Left renal cortex interstitium (tissue), 4 donors: ENCODE measurements at regions not wholly inside any gene's neighbourhood (a gene's known extent, or its start where the extent isn't known, plus 50 kb on each side); places are given as distances from the start of the nearest gene placed in this dataset.
"Not testable (repeated sequence)": the region's sequence is repeated elsewhere in the genome, so short reads cannot be mapped to it uniquely, and the experiment has no call there.

Experiments used
- DNase-seq, 4 donors: peaks; one replicate each; pipeline ENCODE4 v3.0.0-alpha.2; 2013; ENCODE audit warnings: low read depth in 4 of 4, low spot score in 2 of 4, missing footprints in 1 of 4

GRCh38 chr12:68422956-68423574 is 90.9 kb upstream of the MDM1 start:
- DNase-seq = no peak

- no peak for DNase-seq
These were observed 93.8 kb upstream of the MDM1 start for GRCh38 chr12:68425998-68426397.

DNA sequence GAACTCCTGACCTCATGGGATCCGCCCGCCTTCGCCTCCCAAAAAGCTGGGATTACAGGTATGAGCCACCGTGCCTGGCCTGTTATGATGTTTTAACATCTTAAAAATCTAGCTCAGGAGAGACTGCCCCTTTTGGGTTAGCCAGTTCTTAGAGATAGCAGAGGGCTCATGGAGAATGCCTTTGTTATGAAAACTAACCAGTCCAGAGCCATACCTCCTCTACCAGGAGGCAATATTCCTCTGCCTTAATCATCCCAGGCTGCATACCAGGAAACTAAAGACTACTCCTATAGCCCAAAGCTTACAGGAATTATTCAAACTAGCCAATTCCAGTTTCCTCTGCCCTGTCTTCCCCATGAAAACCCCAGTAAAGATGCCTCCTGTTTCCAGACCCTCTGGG is 96.0 kb upstream of the MDM1 start:
- DNase-seq = no peak

GRCh38 chr12:68428724-68429501 is 96.8 kb upstream of the MDM1 start:
- DNase-seq = no peak

DNA sequence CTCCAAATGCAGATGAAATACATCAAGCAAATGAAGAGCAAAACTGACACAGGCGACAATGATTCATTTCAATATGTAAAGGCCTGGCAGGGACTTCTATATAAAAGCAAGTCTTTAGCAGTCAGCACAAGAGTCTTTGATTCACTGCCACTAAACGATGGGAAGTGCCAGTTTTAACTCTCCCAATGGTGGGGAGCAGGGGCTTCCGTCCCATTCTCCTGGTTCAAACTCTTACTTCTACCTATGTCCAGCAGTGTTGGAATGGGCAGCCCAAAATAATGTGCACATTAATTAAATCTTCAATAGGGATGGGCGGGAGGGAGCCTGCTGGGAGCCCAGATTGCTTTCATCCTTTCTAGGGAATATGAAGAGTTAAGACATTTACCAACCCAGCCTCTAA is 97.5 kb upstream of the MDM1 start:
- DNase-seq = no peak

DNA sequence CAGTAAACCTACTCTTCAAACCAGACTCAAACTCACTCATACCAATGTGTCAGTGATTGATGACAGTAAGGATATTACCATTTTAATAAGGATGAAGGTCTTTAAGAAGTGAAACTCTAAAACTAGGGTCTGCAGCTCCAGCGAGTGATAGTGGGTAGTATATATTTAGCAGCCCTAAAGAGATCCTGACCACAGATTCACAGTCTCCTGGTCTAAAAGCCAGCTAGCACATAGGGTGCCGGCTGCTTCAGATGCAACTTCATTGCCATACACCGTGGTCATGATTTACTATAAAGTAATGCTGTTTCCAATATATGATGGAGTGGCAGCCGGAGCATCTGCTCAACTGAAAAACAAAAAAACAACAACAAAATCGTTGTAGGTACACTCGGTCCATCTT is 99.6 kb upstream of the MDM1 start:
- no peak for DNase-seq

DNA sequence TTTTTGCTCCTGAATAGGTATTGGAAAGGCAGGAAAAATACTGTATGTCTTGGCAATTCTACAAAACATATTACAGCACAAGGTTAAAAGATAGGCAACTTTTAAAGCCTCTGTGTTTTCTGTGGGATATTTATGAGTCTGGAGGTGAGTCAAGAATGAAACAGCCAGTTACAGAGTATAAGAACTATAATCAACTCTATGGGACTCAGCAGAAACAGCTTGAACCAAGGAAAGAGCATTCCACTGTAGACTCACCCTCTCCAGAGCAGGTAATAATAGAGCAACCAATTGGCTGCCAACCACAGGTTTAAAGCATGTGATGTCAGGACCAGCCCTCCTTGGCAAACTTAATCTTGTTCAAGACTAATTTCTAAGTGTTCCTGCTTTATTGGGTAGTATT is 100.5 kb upstream of the MDM1 start:
- DNase-seq = no peak

GRCh38 chr12:68434391-68435298 is 102.5 kb upstream of the MDM1 start:
- no peak for DNase-seq

DNA sequence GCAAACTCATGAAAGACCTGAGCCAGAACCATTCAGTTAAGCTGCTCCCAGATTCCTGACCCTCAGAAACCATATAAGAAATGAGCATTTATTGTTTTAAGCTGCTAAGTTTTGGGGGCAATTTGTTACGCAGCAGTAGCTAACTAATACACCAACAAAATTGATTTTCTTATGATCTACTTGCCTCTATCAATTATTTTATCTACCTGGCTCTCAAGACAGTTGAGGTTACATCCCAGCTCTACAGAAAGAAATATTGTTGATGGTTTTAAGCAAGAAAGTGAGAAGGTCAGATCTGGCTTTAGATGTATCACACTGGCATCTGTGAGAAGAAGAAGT is 103.1 kb upstream of the MDM1 start:
- DNase-seq = no peak

DNA sequence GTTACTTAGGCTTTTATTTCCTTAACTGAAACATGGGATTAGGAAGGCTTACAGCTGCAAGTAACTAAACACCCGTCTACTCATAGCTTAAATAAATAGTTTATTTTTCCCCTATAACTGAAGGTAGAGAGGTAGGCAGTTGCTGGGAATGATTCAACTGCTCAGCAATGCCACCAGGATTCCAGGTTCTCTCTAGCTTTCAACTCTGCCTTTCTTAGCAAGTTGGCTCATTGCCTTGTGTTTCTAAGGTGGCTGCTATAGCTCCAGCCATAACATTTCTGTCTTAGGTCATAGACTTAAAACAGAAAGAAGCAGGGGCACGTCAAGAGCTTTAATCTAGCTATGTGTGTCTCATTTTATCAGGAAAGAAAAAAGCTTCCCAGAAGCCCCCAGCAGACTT is 103.7 kb upstream of the MDM1 start:
- no peak for DNase-seq

GRCh38 chr12:68438601-68439000 is 106.4 kb upstream of the MDM1 start:
- no peak for DNase-seq

GRCh38 chr12:68439368-68440045 is 107.3 kb upstream of the MDM1 start:
- DNase-seq = no peak

DNA sequence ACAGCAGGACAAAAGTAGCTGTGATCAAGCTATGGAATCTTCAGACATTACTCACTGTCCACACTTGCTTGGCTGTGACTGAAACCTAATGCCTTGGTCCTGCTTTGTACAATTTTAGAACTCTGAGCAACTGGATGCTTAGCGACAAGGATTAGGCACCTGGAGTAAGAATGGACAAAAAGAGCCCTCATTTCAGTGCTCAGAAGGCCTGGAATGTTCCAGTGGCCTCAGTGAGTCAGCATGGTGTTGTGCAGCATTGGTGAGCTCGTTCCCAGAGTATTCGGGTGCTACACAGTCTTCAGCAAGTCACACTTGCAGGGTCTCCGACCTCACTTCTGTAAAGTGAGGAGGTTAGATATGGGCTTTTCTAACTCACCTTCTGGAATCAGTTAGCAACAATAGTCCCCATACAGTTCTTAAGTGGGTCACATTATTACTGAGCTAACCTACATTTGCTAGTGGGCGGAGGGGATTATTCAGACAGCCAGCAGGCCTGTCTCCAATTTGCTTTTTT is 108.0 kb upstream of the MDM1 start:
- no peak for DNase-seq

DNA sequence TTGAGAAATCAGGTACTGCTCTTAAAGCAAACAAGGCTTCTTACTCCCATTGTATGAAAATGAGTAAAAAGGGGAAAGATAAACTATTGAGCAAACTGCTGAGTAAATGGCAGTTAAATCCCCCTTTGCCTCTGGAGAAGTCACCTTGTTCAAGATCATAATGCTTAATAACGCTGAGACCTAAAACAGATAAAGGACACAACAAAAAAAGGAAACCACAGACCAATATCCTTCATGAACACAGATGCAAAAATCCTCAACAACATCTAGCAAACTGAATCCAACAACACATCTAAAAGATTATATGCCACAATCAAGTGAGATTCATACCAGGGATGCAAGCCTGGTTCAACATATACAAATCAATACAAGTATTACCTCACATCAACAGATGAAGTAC is 109.0 kb upstream of the MDM1 start:
- no peak for DNase-seq

GRCh38 chr12:68442353-68442972 is 110.3 kb upstream of the MDM1 start:
- not testable (repeated sequence) for DNase-seq

- DNase-seq = not testable (repeated sequence)
These were observed 111.5 kb upstream of the MDM1 start for GRCh38 chr12:68443695-68444094.

DNA sequence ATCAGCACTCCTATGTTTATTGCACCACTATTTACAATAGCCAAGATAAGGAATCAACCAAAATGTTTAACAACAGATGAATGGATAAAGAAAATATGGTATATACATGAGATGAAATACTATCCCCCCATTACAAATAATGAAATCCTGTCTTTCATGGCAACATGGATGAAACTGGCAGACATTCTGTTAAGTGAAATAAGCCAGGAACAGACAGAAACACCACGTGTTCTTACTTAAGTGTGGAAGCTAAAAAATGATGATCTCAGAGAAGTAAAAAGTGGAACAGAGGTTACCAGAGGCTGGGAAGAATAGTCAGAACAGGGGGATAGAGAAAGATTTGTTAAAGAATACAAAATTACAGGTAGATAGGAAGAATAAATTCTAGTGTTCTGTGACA is 113.7 kb upstream of the MDM1 start:
- no peak for DNase-seq

GRCh38 chr12:68446384-68446783 is 114.2 kb upstream of the MDM1 start:
- no peak for DNase-seq

GRCh38 chr12:68446901-68447796 is 115.0 kb upstream of the MDM1 start:
- DNase-seq = no peak
